GM19468 (cell line): ENCODE measurements at regions not wholly inside any gene's neighbourhood (a gene's known extent, or its start where the extent isn't known, plus 50 kb on each side); places are given as distances from the start of the nearest gene placed in this dataset.
"Not testable (repeated sequence)": the region's sequence is repeated elsewhere in the genome, so short reads cannot be mapped to it uniquely, and the experiment has no call there.

ENCODE experiments used
- ATAC-seq: cut with Tn5 transposase; IDR thresholded peaks from one replicate; pipeline ENCODE4 v1.9.1; 2021; ENCODE audit warnings: mild to moderate bottlenecking, moderate library complexity, moderate number of reproducible peaks; ENCODE audit not compliant: unreplicated experiment; ENCODE audit errors: extremely low read depth

- ATAC-seq: no peak
These were observed 402.7 kb upstream of the INTU start for GRCh38 chr4:127229855-127230608.

GRCh38 chr4:127236889-127237288 is 395.9 kb upstream of the INTU start:
- ATAC-seq: no peak

GRCh38 chr4:127237581-127237980 is 395.2 kb upstream of the INTU start:
- no peak for ATAC-seq

DNA sequence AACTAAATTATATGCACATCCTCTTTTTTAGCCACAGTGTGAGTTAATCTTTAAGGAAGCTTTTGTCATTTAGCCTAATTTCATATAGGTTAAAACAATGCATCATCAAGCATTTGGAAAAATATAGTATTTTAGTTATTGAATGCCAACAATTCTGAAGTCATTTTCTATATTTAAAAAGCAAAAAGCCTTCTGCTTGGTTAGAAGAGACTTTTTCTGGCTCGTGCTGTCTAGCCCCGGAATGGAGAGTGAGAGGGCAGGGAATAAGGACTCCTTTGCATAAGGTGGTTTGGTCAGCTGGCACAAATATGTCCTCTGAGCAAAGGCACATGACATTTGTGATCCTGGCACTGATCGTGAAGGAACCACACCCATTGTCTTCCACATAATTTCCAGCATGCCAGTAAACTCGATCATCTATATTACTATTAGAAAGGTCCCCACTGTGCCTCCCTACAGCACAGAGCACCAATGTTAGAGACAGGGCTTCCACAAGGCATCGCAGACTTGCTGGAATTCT is 393.7 kb upstream of the INTU start:
- no peak for ATAC-seq

- no peak for ATAC-seq
These were observed 392.6 kb upstream of the INTU start for GRCh38 chr4:127239902-127240763.

GRCh38 chr4:127240764-127241105 is 392.0 kb upstream of the INTU start:
- no peak for ATAC-seq

GRCh38 chr4:127244515-127244914 is 388.2 kb upstream of the INTU start:
- no peak for ATAC-seq

GRCh38 chr4:127246963-127247952 is 385.5 kb upstream of the INTU start:
- ATAC-seq: no peak

DNA sequence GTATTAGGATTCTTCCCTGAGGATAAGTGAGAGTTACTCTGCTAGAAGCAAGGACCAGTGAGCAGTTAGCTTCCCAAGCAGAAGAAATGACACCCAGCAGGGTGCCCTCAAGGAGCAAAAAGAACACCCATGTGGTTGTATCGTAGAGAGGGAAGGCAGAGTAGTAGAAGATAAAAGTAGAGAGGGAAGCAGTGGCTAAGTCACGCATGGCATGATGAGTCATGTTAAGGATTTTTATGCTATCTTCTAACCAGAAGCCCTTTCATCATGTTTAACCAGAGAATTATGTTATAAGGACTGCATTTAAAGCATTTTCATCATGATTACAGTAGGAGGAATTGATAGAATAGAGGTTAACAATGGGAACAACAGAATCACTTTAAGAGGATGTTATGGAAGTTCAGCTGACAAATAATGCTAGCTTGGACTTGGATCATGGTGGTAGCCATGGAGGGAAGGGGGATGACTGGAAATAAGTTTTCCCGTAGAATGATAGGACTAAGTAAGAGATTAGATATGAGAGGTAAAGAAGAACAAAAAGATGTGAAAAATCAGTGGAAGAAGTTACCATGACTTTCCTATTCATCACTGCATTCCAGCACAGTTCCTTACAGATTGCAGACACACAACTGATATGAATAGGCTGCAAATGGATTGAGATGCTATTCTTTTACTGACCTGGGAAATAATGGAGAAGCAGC is 383.5 kb upstream of the INTU start:
- no peak for ATAC-seq

- no peak for ATAC-seq
These were observed 383.0 kb upstream of the INTU start for GRCh38 chr4:127249767-127250108.

DNA sequence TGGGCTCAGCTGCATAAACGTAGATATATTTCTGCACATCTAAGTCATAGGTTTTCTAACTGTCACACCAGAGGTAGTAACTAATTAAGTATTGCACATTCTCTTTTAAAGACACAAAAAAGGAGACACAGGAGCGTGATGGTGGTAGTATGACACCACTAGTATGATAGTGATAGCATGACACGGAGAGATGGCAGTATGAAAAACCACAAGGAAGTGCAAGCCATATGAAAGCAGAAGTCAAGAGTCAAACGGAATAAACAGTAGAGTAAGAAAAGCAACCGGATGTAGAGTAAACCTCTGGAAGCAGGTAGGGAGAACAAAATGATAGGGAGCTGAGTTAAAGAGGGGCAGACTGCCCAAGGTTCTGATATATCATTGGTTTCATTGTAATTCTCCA is 382.2 kb upstream of the INTU start:
- peak; percentile 44 for ATAC-seq

- no peak for ATAC-seq
These were observed 381.3 kb upstream of the INTU start for GRCh38 chr4:127251423-127251822.

- no peak for ATAC-seq
These were observed 376.3 kb upstream of the INTU start for GRCh38 chr4:127256500-127256899.

DNA sequence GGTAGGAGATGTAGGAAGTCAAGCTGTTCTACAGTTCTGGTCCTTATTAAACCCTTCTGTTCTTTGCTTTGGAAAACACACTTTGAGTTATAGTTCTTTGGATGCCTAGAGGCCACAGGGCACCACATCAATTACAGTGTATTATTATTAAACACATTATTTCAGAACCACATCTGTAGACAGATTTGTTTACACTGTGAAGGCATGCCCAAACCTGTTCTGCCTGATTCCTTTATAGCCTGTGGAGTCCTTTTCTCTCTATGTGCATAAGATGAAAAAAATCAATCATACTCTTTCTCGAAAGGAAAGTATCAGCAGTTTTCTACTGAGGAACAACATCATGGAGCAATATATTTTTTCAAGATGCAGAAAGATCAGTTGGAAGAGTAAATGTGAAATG is 371.3 kb upstream of the INTU start:
- no peak for ATAC-seq

- no peak for ATAC-seq
These were observed 364.4 kb upstream of the INTU start for GRCh38 chr4:127268367-127268766.

DNA sequence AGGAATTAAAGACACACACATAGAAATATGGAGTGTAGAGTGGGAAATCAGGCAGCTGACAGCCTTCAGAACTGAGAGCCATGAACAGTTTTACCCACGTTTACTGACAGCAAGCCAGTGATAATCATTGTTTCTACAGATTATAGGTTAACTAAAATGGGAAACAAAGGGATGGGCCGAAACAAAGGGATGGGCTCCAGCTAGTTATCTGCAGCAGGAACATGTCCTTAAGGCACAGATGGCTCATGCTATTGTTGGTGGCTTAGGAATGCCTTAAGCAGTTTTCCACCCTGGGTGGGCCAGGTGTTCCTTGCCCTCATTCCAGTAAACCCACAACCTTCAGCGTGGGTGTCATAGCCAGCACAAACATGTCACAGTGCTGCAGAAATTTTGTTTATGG is 355.7 kb upstream of the INTU start:
- ATAC-seq: not testable (repeated sequence)

GRCh38 chr4:127284236-127284635 is 348.5 kb upstream of the INTU start:
- ATAC-seq: no peak

DNA sequence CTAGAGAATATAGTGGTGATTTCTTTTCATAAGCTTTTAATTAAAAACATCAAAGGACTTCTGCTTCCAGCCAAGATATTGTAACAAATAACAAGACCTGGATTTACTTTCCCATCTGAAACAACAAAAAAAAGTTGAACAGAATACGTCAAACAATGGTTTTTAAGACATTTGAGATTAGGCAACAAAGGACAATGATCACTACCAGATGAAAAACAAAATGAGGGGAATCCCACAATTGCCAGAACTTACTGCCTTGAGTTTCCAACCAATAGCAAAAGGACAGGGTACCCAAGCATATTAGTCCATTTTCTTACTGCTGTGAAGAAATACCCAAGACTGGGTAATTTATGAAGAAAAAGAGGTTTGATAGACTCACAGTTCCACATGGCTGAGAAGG is 341.4 kb upstream of the INTU start:
- no peak for ATAC-seq

DNA sequence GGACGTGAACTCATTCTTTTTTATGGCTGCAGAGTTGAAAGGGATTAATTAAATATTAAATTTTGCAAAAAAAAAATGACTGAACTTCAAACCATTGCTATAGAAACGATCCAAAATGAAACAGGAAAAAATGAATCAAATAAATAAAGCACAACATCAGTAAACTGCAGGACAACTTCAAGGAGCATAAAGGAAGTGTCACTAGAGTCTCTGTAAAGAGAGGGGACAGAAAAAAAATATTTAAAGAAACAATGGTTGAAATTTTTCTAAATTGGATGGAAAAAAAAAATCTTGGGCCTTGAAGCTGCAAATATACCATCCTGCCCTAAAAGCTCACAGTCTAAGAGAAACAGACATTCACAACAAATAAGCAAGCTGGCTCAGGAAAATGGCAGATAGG is 339.3 kb upstream of the INTU start:
- no peak for ATAC-seq

DNA sequence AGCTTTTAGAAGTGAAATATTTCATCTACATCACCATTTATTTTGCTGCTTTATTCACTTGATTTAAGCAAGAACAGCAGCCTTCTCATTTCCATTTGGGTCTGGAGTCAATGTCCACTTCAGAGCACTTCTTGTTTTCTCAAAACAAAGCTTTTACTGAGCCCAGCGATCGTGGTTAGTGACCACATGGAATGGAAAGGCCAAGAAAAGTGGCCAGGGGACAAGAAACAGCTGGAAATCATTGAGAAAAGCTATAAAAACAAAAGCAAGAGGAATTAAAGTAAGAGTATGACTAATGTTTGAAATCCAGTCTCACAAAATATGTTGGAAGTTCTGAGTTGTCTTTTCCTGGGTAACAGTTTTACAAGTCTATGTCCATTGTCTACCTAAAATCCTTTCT is 328.4 kb upstream of the INTU start:
- no peak for ATAC-seq
